Iris pigment epithelial cell (primary cell): ENCODE measurements at regions not wholly inside any gene's neighbourhood (a gene's known extent, or its start where the extent isn't known, plus 50 kb on each side); places are given as distances from the start of the nearest gene placed in this dataset.

Experiments
- DNase-seq: peaks from one replicate; pipeline ENCODE4 v3.0.0-alpha.2; 2011; ENCODE audit warnings: low read depth

- DNase-seq = no peak
These were observed 88.0 kb downstream of the XCL2 start for GRCh38 chr1:168455764-168456163.

DNA sequence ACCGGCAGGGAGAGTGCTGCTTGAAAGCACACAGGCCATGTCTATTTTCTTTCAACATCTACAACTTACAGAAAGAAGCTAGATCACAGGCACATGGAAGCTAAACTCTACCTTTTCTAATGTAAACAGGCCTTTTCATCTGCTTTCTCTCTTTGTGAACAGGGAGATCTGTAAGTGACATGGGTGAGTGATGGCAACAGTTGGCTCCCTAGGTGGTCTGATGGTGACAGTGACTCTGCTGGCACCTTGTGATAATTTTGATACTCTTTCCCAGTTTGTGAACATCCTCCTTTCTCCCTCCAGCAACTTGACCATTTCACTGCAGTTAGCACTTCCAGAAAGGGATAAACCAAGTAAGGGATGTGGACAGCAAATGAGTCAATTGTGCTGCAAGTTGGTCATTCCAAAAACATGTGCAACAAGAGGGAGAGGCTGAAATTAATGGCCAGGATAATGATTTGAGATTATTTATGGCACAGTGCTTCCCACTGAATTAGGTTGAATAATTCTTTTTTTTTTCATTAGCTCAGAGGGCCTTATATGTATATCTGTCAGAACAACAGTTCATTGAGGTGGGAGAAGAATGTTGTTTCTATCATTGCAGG lies 89.5 kb downstream of the XCL2 start:
- no peak for DNase-seq

DNA sequence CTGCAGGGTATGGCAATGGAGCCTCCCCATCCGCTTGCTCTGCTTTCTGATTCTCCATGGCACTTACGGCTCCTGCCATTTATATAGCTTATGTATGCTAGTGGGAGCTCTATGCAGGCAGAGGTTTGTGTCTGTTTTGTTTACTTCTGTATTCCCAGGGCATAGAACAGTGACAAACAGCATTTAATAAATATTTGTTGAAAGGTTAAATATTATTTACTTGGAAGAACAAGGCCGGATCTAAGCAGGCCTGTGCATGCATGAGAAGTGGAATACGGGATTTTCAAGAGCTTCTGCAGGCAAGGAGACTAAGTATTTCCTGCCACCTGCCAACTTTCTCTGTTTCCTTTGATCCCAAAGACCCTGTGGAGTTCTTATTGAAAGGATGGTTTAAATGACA lies 90.7 kb downstream of the XCL2 start:
- DNase-seq = no peak

- DNase-seq = no peak
These were observed 91.5 kb downstream of the XCL2 start for GRCh38 chr1:168452329-168452728.

DNA sequence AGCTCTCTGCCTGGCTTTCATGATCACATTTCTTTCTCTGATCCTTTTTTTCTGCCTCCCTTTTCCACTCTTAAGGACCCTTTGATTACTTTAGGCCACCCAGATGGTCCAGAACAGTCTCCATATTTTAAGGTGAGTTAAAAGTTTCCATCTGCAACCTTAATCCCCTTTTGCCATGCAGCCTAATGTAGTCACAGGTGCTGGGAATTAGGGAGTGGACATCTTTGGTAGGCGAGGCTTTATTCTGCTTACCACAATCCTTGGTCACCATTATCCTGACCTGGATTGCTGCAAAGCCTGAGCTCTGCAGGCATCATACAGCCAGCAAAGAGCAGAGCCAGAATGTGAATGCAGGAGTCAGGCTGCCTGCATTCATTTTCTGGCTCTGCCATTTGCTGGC lies 95.9 kb downstream of the XCL2 start:
- DNase-seq = no peak

DNA sequence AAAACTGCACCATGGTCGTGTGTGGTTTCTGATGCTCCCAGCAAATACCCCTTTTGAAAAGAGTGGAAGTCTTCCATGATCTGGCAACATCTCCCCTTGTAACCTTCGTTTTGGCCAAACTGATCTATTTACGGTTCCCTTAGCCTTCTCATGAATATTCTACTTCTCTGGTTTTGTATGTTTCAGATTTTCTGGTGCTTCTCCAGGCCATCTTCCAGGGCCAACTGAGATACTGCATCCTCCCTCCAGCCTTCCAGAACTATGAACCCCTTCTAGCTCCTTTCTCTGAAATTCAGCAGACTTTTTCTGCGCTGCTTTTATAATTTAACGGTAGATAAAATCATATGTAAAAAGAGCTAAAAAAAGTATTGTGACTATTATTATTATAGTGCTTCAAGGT lies 97.7 kb downstream of the XCL2 start:
- DNase-seq = no peak

DNA sequence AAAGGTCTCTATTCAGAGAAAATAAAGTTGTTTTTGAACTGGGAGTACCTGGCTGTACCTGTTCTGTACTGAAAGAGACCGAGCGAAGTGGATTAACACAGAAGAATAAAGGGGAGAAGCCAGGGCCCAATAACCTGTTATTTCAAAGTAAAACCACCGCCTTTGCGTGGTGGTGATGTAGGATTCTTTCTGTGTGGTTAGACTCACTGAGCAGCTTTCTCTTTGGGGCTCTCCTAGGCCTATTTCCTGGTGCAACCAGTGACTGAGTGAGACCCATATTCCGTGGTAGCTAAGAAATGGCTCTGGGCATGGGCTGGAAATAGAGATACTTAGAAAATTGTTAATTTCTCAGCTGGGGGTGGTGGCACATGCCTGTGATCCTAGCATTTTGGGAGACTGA lies 99.9 kb downstream of the XCL2 start:
- DNase-seq = no peak

DNA sequence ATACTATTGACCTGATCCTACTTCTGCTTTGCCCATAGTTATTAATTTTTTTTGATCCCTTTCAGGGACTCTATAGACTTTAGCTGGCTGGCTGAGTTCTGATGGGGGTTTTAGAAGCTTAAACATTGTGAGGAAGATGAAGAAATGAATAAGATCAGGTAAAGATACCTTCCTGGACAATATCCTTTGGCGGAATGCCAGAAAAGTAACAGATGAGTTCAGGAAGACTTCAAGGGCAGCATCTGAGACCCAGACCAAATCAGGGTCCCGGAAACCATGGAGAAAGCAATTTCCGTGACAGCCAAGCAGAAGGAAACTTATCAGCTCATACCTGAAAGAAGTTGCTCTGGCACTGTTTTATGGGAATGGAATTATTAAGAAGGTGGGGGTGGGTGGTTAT lies 100.4 kb downstream of the XCL2 start:
- no peak for DNase-seq

DNA sequence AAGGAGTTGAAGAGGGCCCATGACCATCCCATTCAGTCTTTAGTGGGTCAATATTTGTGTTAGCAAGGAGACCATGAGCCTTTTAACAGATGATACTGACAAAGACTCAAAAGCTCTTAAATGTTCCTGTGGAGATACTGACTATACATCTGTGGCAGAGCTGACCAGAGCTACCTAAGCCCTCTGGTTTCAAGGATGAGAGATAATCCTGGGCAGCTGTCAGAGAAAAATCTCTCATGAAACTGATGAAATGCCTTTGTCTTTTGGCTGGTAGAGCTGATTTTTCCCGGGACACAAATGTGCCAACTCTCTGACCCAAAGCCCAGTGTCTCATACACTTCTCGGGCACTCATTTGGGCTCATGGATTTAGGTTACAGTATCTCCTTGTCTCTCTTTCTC lies 100.9 kb downstream of the XCL2 start:
- no peak for DNase-seq

- no peak for DNase-seq
These were observed 102.1 kb downstream of the XCL2 start for GRCh38 chr1:168441745-168442144.

GRCh38 chr1:168439456-168440375 lies 104.1 kb downstream of the XCL2 start:
- DNase-seq = peak; percentile 86

DNA sequence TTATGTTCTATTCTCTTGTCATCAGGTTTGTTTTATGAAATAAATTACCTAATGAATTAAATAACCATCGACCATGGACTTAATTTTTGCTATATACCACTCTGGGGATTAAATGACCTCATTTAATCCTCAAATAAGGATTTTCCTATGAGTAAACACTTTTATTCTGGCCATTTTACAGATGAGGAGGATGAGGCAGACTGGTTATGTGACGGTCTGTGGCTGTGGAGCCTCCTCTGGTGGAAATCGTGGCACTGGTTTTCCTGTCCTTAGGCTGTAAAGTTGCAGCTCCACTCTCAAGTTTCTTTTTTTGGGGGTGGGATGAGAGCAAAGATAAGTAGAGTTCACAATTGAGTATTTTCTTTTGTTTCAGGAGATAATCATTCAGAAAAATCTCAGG lies 105.2 kb downstream of the XCL2 start:
- no peak for DNase-seq

DNA sequence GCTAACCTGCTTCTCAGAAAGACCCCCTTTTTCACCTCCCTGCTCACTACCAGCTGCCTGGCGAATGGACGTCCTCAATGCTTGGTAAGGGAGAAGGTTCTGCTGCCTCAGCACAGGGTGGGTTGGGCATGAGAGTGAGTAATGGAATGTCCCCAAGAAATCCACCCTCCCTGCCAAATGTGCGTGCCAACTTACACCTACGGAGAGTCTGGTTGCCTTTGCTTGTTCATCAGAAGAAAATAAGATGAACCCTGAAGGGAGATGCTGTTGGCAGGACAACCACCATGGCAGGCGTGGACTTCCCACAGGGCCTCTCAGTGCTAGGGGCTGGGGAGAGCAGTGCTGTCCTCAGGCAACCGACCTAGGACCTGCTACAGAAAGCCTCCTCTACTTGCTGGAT lies 106.0 kb downstream of the XCL2 start:
- no peak for DNase-seq

DNA sequence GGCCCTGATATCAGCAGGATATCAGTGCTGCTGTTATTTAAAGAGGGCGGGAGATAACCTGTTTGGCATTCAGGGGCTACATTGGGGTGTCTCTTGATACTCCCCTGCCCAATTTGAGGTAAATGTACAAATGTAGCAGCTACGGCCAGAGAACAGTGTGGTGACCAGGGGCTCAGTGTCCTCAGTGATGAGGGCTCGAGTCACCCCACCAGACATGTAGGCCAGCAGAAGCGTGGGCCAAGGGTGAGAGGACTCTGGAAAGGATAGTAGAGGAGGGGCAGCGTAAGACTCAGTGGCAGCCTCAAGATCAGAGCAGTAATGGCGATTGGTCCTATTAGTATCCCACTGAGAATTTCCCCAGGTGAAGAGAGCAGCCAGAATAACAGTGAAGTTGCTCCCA lies 108.4 kb downstream of the XCL2 start:
- DNase-seq = no peak

DNA sequence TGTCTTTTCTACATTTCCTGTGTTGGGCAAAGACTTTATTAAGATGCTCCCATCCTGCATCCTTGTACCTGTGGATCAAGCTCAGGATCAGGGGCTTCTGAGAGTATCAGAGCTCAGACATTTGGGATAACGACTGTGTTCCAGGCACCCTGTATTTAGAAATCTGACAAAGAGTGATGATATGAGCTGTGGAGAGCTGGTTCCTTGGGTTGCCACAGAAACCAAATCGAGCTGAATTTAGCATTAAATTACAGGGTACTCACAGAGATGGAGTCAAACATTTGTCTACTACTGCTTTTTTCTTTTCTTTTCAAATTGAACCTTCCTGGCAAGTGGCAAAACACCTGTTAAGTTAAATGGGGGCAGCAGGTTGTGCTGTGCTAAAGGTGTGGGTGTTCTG lies 110.6 kb downstream of the XCL2 start:
- no peak for DNase-seq

GRCh38 chr1:168431882-168432281 lies 111.9 kb downstream of the XCL2 start:
- no peak for DNase-seq

- DNase-seq = no peak
These were observed 113.5 kb downstream of the XCL2 start for GRCh38 chr1:168430321-168430720.

- DNase-seq = peak; percentile 20
These were observed 115.6 kb downstream of the XCL2 start for GRCh38 chr1:168428063-168428731.

DNA sequence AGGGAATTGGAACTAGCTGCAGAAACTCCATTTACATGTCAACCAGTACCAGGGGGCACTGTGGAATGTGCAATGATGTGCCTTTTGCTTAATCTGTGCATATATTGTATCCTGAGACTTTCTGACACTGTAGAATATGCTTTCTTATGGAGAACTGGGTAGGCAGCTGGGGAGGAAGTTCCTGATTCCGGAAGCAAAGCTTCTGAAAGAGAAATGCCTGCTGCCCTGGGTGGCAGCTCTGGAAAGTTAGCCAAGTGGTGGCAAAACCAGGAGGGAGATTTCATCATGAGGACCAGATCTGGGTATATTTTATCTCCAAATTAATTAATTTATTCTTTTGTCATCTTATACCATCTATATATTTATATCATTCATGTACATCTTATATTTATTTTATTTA lies 116.7 kb downstream of the XCL2 start:
- DNase-seq = no peak

DNA sequence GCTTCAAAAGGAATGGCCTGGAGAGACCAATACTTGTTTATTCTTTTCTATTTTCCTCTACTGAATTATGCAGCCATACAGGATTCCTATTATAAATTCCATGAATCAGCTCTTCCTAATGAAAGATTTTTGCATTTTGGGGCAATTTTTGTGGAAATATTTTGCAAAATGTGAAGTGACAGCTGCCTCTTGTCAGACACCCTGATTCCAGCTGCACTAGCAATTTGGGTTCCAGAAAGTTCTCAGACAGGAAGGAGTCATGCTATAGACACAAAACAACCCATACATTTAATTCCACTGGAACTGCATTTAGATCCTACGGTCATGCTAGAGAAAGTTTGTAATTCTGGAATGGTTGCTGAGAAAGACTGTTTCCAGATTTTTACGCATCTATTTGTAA lies 119.5 kb downstream of the XCL2 start:
- no peak for DNase-seq

- no peak for DNase-seq
These were observed 121.5 kb downstream of the XCL2 start for GRCh38 chr1:168422203-168422847.

GRCh38 chr1:168421399-168422004 lies 122.3 kb downstream of the XCL2 start:
- no peak for DNase-seq
